NCI-H1105 treated with DMSO at 0.1 percent for 48 hours (cell line): ENCODE measurements at regions not wholly inside any gene's neighbourhood (a gene's known extent, or its start where the extent isn't known, plus 50 kb on each side); places are given as distances from the start of the nearest gene placed in this dataset.
"Not testable (repeated sequence)": the region's sequence is repeated elsewhere in the genome, so short reads cannot be mapped to it uniquely, and the experiment has no call there.

Experiments
- DNase-seq: peaks from one replicate; lab custom pipeline; 2025; lab: John Stamatoyannopoulos, UW

GRCh38 chr14:28608851-28609828, 157.4 kb upstream of the FOXG1 start:
- peak; percentile 76 for DNase-seq

DNA sequence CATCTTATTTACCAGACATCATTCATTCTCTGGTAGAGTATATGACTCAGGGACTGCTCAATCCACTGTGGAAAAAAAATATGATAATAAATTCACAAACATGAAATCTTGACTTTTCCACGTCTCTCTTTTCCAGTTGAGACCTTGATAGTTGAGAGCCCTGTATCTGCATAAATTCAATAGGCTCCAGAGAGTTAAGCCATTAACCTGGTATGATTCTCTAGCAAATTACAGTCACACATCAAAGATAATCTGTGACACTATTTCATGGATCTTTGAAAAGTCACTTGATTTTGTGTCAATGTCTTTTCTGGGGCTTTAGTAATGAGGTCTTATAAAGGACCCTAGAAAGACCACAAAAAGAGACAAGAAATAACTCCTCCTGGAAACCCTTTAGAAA, 154.2 kb upstream of the FOXG1 start:
- DNase-seq: no peak

DNA sequence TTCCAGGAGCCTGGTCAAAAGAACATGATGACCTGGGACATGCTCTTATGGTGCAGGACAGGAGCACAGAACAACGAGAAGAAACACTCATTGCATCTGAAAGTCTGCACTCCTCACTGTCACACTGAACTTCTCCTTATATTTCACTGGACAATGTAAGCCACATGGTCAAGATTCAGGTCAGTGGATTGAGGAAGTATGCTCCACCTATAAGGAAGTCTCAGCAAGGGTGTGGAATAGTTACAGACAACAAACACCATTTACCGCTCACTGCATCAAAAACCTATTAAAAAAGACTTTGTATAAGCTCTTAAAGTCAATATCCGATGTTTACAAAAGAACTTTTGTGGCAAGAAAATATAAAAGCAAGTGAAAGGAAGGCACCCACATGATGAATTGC, 153.1 kb upstream of the FOXG1 start:
- DNase-seq: no peak

- no peak for DNase-seq
Measured at GRCh38 chr14:28626780-28627179, 139.8 kb upstream of the FOXG1 start.

DNA sequence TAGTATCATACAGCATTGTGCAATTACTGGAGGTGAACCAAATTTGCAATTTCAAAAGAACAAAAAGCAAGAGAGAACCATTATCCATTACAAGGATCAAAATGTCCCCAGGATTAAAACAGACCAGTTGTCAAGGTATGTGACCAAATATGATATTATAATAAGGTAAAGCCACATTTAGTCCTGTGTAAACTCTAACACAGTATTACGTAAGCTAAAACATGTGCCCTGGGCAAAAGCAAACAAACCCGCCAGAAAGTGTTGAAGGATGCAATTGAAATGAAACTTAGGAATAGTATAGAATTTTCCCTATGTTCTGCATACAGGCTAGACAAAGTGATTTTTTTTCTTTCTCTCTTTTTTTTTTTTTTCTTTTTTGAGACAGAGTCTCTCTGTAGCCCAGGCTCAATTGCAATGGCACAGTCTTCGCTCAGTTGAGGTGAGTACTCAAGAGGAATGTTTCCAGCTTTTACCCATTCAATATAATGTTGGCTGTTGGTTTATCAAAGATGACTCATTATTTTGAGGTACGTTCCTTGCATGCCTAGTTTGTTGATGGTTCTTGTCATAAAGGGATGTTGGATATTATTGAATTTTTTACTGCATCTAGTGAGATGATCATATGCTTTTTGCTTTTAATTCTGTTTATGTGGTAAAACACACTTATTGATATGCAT, 137.1 kb upstream of the FOXG1 start:
- DNase-seq: no peak

DNA sequence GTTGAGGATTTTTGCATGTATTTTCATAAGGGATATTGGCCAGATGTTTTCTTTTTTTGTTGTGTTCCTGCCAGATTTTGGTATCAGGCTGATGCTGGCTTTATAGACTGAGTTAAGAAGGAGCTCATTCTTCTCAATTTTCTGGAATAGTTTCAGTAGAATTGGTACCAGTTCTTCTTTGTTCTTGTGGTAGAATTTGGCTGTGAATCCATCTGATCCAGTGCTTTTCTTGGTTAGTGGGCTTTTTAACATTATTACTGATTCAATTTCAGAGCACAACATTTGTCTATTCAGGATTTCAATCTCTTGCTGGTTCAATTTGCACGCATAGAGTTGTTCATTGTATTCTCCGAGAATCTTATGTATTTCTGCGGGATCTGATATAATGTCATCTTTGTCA, 136.5 kb upstream of the FOXG1 start:
- DNase-seq: no peak

DNA sequence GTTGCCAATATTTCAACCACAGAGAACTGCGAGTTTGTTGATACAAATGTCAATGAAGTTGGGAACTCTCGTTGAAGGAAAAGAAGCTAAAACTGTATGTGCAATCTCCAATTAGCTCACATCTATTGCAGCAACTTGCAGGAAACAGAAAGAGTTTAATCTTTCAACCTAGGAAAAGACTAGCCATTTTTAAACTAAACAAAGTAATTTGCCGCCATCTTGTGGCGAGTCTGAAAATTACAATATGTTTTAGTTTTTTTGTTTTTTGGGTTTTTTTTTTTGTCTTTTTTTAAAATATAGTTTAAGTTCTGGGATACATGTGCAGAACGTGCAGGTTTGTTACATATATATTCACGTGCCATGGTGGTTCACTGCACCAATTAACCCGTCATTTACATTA, 131.2 kb upstream of the FOXG1 start:
- peak; percentile 32 for DNase-seq

- not testable (repeated sequence) for DNase-seq
Measured at GRCh38 chr14:28635816-28636215, 130.8 kb upstream of the FOXG1 start.

DNA sequence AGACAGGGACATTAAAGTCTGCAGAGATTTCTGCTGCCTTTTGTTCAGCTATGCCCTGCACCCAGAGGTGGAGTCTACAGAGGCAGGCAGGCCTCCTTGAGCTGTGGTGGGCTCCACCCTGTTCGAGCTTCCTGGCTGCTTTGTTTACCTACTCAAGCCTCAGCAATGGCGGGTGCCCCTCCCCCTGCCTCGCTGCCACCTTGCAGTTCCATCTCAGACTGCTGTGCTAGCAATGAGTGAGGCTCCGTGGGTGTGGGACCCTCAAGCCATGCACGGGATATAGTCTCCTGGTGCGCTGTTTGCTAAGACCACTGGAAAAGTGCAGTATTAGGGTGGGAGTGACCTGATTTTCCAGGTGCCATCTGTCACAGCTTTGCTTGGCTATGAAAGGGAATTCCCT, 125.4 kb upstream of the FOXG1 start:
- not testable (repeated sequence) for DNase-seq

- DNase-seq: no peak
Measured at GRCh38 chr14:28651148-28651547, 115.4 kb upstream of the FOXG1 start.

- DNase-seq: no peak
Measured at GRCh38 chr14:28652782-28653181, 113.8 kb upstream of the FOXG1 start.

GRCh38 chr14:28653521-28653920, 113.1 kb upstream of the FOXG1 start:
- no peak for DNase-seq

GRCh38 chr14:28656704-28657255, 109.8 kb upstream of the FOXG1 start:
- no peak for DNase-seq

GRCh38 chr14:28661171-28661772, 105.3 kb upstream of the FOXG1 start:
- no peak for DNase-seq

DNA sequence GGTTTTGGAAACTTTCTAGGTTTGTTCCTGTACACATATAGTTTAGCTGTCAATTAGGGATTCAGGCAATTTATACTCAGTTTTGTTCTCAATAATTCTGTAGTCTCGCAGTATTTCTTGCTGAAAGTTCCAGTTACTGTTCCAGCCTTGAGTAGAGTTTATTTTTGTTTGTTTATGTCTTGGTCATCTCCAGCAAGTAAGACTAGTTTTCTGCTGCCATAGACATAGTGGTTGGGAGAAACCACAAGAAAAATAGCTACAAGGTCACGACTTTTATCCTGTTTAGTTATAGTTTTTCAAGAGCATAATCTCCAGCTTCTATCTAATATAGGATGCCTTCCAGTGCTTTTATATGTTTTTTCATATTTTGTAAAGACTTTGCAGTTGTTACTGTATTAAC, 99.6 kb upstream of the FOXG1 start:
- no peak for DNase-seq

DNA sequence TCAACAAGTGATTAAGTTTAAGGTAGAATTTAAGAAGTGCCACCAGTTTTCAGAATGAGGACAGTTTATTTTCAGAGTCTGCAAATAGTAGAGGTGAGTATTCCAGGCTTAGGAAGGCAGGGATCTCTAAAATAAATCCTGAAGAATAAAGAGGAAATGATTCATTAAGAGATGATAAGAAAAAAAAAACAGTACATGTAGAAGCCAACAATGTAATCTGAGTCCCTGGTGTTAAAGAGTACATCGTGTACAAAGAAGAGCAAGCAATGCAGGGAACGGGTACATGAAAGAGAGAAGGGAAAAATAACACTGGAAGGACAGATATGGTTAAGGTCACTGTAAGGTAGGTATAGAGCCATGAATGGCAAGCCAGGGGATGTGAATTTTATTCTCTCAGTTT, 95.2 kb upstream of the FOXG1 start:
- DNase-seq: no peak

GRCh38 chr14:28673056-28673455, 93.5 kb upstream of the FOXG1 start:
- DNase-seq: no peak

DNA sequence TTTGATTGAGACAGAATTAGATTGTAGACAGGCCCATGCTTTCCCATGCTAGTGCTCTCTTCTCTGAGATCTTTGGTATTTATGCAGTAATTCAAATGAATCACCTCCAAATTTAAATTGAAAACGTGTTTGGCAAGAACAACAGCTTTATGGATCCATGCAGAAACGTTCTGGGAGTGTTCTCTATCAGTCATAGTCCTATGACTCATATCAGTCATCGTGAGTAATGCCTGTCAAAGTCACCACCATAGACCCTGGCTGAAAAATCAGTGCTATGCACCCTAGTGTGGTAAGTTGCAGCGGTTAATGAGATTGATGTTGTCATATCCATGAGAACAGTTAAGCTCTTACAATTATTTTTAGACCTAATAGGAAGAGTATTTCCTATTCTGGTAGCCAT, 90.1 kb upstream of the FOXG1 start:
- no peak for DNase-seq

DNA sequence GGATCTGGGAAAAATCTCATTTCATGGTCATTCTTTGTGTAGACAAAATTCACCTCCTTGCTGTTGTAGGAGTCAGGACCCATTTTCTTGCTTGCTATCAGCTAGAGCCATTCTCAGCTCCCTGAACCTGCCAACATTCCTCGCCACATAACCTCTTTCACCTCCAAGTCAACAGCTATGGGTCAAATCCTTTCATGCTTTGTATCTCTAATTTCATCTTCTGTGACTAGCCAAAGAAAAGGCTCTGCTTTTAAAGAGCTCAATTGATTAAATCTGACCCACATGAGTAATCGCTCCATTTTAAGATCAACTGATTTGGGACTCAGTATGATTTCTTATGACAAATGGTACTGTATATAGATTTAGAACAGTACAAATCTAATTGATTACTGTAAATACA, 89.2 kb upstream of the FOXG1 start:
- no peak for DNase-seq

DNA sequence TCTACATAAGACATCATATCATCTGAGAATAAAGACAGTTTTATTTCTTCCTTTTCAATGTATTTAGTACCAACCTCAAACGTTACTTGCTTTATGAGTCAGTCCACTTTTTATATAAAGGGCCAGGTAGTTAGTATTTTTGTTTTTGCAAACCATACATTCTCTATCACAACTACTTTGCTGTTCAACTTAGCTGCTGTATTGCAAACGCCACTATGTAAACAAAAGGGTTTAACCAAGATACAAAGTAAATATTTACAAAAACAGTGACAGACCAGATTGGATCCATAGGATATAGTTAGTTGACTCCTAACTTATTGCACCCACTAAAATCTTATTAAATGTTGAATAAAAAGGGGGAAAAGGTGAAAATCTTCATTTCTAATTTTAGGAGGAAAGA, 87.7 kb upstream of the FOXG1 start:
- no peak for DNase-seq

GRCh38 chr14:28681681-28682080, 84.9 kb upstream of the FOXG1 start:
- DNase-seq: no peak

GRCh38 chr14:28690029-28690692, 76.4 kb upstream of the FOXG1 start:
- no peak for DNase-seq
